ENCODE measurements at regions not wholly inside any gene's neighbourhood (a gene's known extent, or its start where the extent isn't known, plus 50 kb on each side); places are given as distances from the start of the nearest gene placed in this dataset.

- Histone ChIP-seq H3K27me3 (ENCODE audit: insufficient read depth, low read depth) (no peaks in the 10 kb centered on the region), H3K36me3 (ENCODE audit: insufficient read depth) (no peaks in the 10 kb centered on the region), H3K4me2 (no peak overlapping the region), H3K79me2 (ENCODE audit: insufficient read depth, low read depth) (no peaks in the 10 kb centered on the region), H2AFZ (ENCODE audit: low read depth) (no peak overlapping the region), H4K20me1 (ENCODE audit: insufficient read depth) (no peaks in the 10 kb centered on the region), H3K9ac (no peak overlapping the region), H3K4me1 (ENCODE audit: low read depth, poor library complexity, severe bottlenecking) (no peaks in the 10 kb centered on the region), H3K27ac (no peak overlapping the region), H3K4me3 (IDR thresholded peaks at IDR 0.05; ENCODE audit: insufficient read depth, low read depth, low read length) (no peak overlapping the region)
- no peak for TF ChIP-seq CTCF (conservative IDR thresholded peaks at IDR 0.05; ENCODE audit: low read depth, low read length)
These were observed 94.9 kb upstream of the GATB start for GRCh38 chr4:151855747-151856146.

GRCh38 chr4:151854731-151855130 lies 93.9 kb upstream of the GATB start:
- Histone ChIP-seq H3K4me1 (ENCODE audit: low read depth, poor library complexity, severe bottlenecking) (no peaks in the 10 kb centered on the region), H2AFZ (ENCODE audit: low read depth) (no peak overlapping the region), H4K20me1 (ENCODE audit: insufficient read depth) (no peaks in the 10 kb centered on the region), H3K27me3 (ENCODE audit: insufficient read depth, low read depth) (no peaks in the 10 kb centered on the region), H3K4me3 (IDR thresholded peaks at IDR 0.05; ENCODE audit: insufficient read depth, low read depth, low read length) (no peak overlapping the region), H3K27ac (no peak overlapping the region), H3K36me3 (ENCODE audit: insufficient read depth) (no peaks in the 10 kb centered on the region), H3K4me2 (no peak overlapping the region), H3K9ac (no peak overlapping the region), H3K79me2 (ENCODE audit: insufficient read depth, low read depth) (no peaks in the 10 kb centered on the region)
- TF ChIP-seq CTCF (conservative IDR thresholded peaks at IDR 0.05; ENCODE audit: low read depth, low read length), result no peak

GRCh38 chr4:151853034-151853433 lies 92.2 kb upstream of the GATB start:
- Histone ChIP-seq H4K20me1 (ENCODE audit: insufficient read depth) (no peaks in the 10 kb centered on the region), H3K27ac (no peak overlapping the region), H3K9ac (no peak overlapping the region), H2AFZ (ENCODE audit: low read depth) (no peak overlapping the region), H3K79me2 (ENCODE audit: insufficient read depth, low read depth) (no peaks in the 10 kb centered on the region), H3K36me3 (ENCODE audit: insufficient read depth) (no peaks in the 10 kb centered on the region), H3K4me2 (no peak overlapping the region), H3K4me3 (IDR thresholded peaks at IDR 0.05; ENCODE audit: insufficient read depth, low read depth, low read length) (no peak overlapping the region), H3K4me1 (ENCODE audit: low read depth, poor library complexity, severe bottlenecking) (no peaks in the 10 kb centered on the region), H3K27me3 (ENCODE audit: insufficient read depth, low read depth) (no peaks in the 10 kb centered on the region)
- TF ChIP-seq CTCF (conservative IDR thresholded peaks at IDR 0.05; ENCODE audit: low read depth, low read length), result no peak

- Histone ChIP-seq H2AFZ (ENCODE audit: low read depth) (no peak overlapping the region), H3K4me2 (no peak overlapping the region), H3K4me3 (IDR thresholded peaks at IDR 0.05; ENCODE audit: insufficient read depth, low read depth, low read length) (no peak overlapping the region), H3K4me1 (ENCODE audit: low read depth, poor library complexity, severe bottlenecking) (no peaks in the 10 kb centered on the region), H3K9ac (no peak overlapping the region), H3K79me2 (ENCODE audit: insufficient read depth, low read depth) (no peaks in the 10 kb centered on the region), H3K27me3 (ENCODE audit: insufficient read depth, low read depth) (no peaks in the 10 kb centered on the region), H3K36me3 (ENCODE audit: insufficient read depth) (no peaks in the 10 kb centered on the region), H4K20me1 (ENCODE audit: insufficient read depth) (no peaks in the 10 kb centered on the region), H3K27ac (no peak overlapping the region)
- TF ChIP-seq CTCF (conservative IDR thresholded peaks at IDR 0.05; ENCODE audit: low read depth, low read length), result no peak
These were observed 91.4 kb upstream of the GATB start for GRCh38 chr4:151852202-151852601.

GRCh38 chr4:151851354-151851753 lies 90.5 kb upstream of the GATB start:
- no peak overlapping the region for H3K4me2 ChIP-seq
- no peaks in the 10 kb centered on the region for H3K79me2 ChIP-seq (ENCODE audit: insufficient read depth, low read depth)
- H3K4me3 ChIP-seq (IDR thresholded peaks at IDR 0.05; ENCODE audit: insufficient read depth, low read depth, low read length), result no peak overlapping the region
- H3K27ac ChIP-seq, result no peak overlapping the region
- no peaks in the 10 kb centered on the region for H3K4me1 ChIP-seq (ENCODE audit: low read depth, poor library complexity, severe bottlenecking)
- no peaks in the 10 kb centered on the region for H3K27me3 ChIP-seq (ENCODE audit: insufficient read depth, low read depth)
- no peaks in the 10 kb centered on the region for H4K20me1 ChIP-seq (ENCODE audit: insufficient read depth)
- no peak for TF ChIP-seq CTCF (conservative IDR thresholded peaks at IDR 0.05; ENCODE audit: low read depth, low read length)
- no peaks in the 10 kb centered on the region for H3K36me3 ChIP-seq (ENCODE audit: insufficient read depth)
- H2AFZ ChIP-seq (ENCODE audit: low read depth), result no peak overlapping the region
- H3K9ac ChIP-seq, result no peak overlapping the region
